PFSK-1 (cell line): ENCODE measurements at regions not wholly inside any gene's neighbourhood (a gene's known extent, or its start where the extent isn't known, plus 50 kb on each side); places are given as distances from the start of the nearest gene placed in this dataset.

Source experiments
- FOXP2 ChIP-seq: optimal IDR thresholded peaks from 2 replicates; pipeline ENCODE3; 2011; ENCODE audit warnings: borderline replicate concordance, control low read depth, inconsistent platforms; ENCODE audit not compliant: insufficient read depth; ENCODE audit errors: extremely low read length, extremely low read depth
- POLR2AphosphoS5 ChIP-seq: IDR thresholded peaks from 2 replicates; pipeline ENCODE4 v1.6.1; 2012; ENCODE audit warnings: low read depth, mild to moderate bottlenecking, control low read depth, low read length, moderate library complexity

DNA sequence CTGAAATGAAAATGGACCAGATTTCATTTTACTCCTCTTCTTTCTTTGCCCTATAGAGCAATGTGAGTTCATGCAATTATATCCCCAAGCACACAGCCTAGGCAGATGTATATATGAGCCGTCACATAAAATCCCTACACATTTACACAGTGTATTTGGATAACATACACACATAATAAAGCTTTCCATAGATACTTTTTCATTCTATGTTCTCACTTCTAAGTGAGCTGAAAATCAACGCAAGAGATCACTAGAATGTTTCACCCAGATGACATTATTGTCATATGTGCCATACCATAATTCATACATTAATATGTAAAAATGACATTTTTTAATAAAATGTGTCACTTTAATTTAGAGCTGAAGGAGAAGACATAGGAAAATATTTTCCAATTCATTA, 129.4 kb downstream of the INHBA start:
- TF ChIP-seq POLR2AphosphoS5 = no peak
- no peak for TF ChIP-seq FOXP2
